ENCODE measurements at regions not wholly inside any gene's neighbourhood (a gene's known extent, or its start where the extent isn't known, plus 50 kb on each side); places are given as distances from the start of the nearest gene placed in this dataset.

DNA sequence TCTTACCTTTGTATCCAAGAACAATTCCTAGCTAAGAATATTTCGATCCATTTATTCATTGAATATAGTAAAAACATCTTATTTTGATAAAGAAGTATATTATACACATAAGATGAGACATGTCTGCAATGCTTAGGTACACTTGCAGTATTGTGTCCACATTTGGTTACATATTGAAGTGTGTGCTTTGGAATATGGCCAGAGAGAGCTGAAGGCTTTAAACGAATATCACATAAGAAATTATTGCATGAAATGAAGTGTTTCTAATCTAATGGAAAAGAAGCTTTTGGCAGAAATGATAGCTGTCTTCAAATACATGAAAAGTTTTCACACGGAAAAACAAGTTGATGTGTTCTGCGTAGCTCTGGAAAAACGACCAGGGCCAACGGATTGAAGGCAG lies 516.1 kb upstream of the ZFP42 start:
- Histone ChIP-seq H3K9me3 (no peaks in the 10 kb centered on the region), H3K27ac (no peak overlapping the region), H3K27me3 (no peaks in the 10 kb centered on the region), H3K36me3 (no peaks in the 10 kb centered on the region), H3K4me1 (no peaks in the 10 kb centered on the region), H3K4me3 (no peak overlapping the region)
- TF ChIP-seq, protein P1, sequence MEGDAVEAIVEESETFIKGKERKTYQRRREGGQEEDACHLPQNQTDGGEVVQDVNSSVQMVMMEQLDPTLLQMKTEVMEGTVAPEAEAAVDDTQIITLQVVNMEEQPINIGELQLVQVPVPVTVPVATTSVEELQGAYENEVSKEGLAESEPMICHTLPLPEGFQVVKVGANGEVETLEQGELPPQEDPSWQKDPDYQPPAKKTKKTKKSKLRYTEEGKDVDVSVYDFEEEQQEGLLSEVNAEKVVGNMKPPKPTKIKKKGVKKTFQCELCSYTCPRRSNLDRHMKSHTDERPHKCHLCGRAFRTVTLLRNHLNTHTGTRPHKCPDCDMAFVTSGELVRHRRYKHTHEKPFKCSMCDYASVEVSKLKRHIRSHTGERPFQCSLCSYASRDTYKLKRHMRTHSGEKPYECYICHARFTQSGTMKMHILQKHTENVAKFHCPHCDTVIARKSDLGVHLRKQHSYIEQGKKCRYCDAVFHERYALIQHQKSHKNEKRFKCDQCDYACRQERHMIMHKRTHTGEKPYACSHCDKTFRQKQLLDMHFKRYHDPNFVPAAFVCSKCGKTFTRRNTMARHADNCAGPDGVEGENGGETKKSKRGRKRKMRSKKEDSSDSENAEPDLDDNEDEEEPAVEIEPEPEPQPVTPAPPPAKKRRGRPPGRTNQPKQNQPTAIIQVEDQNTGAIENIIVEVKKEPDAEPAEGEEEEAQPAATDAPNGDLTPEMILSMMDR (IDR thresholded peaks at IDR 0.05), result no peak
- no peak for TF ChIP-seq POLR2A (IDR thresholded peaks at IDR 0.05)
- intact Hi-C loops (cut with DNase I), result no loop called here
- no peak for DNase-seq
- 51% methylated on average over 6 of the region's 6 CpGs for WGBS (ENCODE audit: insufficient coverage, low coverage, low lambda C conversion rate, missing lambda C conversion rate)
- no peak for ATAC-seq

DNA sequence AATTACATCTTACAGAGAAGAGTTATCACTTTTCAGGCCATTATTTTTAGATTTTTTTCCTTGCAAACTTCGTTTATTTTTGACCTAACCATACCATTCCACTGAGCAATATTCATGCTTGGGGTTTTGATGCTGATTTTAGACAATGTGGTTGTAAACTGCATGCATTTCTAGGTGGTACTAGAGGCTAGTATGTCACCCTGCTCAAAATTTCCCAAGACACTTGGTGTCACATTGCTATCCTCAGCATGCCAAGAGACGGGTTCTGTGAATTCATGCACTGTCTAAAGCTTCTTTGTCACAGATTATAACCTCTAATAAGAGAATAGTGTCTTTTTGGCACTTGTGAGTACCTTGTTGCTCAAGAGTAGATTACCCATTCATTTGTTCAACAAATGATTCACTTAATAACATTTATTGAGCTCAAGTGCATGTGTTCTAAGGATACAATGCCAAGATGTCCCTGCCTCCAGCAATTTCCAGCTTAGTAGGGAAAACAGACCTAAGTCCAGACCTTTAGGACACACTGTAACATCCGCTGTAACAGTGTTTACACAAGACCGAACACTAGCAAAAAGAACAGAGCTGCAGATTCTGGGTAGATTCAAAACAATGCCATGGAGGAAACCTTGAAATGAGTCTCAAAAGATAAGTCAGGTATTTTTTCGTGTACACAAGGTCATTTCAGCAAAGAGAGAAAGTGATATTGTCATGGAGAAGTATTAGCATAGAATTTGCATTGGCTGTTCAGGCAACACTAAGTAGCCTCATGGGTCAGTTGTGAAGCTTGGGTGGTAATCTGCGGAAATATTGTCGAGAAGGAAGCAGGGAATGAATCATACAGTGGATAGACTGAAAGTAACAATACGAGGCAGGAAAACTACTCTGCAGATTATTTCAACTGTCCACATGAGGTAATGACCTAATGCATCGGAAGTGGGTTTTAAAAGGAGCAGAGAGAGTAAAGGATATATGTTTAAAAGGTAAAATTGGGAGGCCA lies 515.1 kb upstream of the ZFP42 start:
- no peak for TF ChIP-seq POLR2A (IDR thresholded peaks at IDR 0.05)
- TF ChIP-seq, protein P1 (IDR thresholded peaks at IDR 0.05), result no peak
- H3K36me3 ChIP-seq, result no peaks in the 10 kb centered on the region
- intact Hi-C loops (cut with DNase I), result no loop called here
- H3K9me3 ChIP-seq, result no peaks in the 10 kb centered on the region
- H3K4me1 ChIP-seq, result no peaks in the 10 kb centered on the region
- ATAC-seq (peak in 1 of 4 donors; percentile 24), DNase-seq (no peak)
- no peak overlapping the region for H3K4me3 ChIP-seq
- no peaks in the 10 kb centered on the region for H3K27me3 ChIP-seq
- WGBS (ENCODE audit: insufficient coverage, low coverage, low lambda C conversion rate, missing lambda C conversion rate), result 17% methylated on average over 8 of the region's 9 CpGs
- no peak overlapping the region for H3K27ac ChIP-seq

DNA sequence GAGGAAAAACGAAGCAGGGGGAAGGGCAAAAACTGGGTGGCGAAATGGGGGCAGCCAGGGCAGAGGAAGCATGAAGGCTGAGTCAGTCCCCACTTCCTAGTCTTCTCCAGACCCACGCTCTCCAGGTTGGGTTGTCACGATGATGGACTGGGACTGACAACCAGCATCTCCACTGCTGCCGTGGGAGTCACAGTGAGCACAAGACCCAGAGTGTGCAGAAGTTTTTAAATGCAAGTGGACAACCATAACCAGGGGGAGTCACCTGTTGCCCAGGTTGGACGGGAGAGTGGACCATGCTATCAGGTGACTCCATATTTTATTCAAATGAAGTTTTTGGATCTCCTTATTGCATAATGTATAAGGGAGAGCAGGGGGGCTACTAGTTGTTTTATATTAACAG lies 511.4 kb upstream of the ZFP42 start:
- H3K27me3 ChIP-seq, result no peaks in the 10 kb centered on the region
- 34% methylated on average over 3 of the region's 6 CpGs for WGBS (ENCODE audit: insufficient coverage, low coverage, low lambda C conversion rate, missing lambda C conversion rate)
- intact Hi-C loops (cut with DNase I), result no loop called here
- TF ChIP-seq, protein P1 (IDR thresholded peaks at IDR 0.05), result no peak
- no peak for TF ChIP-seq POLR2A (IDR thresholded peaks at IDR 0.05)
- no peak overlapping the region for H3K4me3 ChIP-seq
- H3K4me1 ChIP-seq, result no peaks in the 10 kb centered on the region
- ATAC-seq (no peak), DNase-seq (no peak)
- H3K36me3 ChIP-seq, result no peaks in the 10 kb centered on the region
- no peaks in the 10 kb centered on the region for H3K9me3 ChIP-seq
- H3K27ac ChIP-seq, result no peak overlapping the region

DNA sequence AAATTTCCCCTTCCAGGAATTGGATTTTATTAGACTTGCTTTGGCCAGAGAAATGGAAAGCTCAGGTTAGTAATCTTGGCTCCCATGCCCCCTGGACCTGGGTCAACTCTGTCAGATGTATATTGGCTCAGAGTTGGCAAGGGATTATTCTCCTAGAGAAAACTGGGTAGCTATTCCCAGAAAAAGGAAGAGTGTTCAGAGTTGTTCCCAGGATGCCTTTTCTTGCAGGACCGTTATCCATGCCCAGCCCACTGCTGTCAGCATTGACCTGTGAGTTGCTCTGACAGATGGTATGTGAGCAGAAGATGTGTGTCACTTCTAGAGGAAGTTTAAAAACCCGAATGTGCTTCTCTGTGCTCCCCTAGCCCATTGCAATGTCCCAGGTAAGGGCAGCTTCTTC lies 509.9 kb upstream of the ZFP42 start:
- 41% methylated on average over 2 of the region's 2 CpGs for WGBS (ENCODE audit: insufficient coverage, low coverage, low lambda C conversion rate, missing lambda C conversion rate)
- intact Hi-C loops (cut with DNase I), result no loop called here

More for the DNA sequence above, 509.9 kb upstream of the ZFP42 start:
- no peaks in the 10 kb centered on the region for H3K27me3 ChIP-seq
- H3K9me3 ChIP-seq, result no peaks in the 10 kb centered on the region
- H3K36me3 ChIP-seq, result no peaks in the 10 kb centered on the region
- no peak overlapping the region for H3K27ac ChIP-seq
- TF ChIP-seq POLR2A (IDR thresholded peaks at IDR 0.05), result no peak
- TF ChIP-seq, protein P1 (IDR thresholded peaks at IDR 0.05), result no peak
- no peaks in the 10 kb centered on the region for H3K4me1 ChIP-seq
- DNase-seq, result no peak
- H3K4me3 ChIP-seq, result no peak overlapping the region
- no peak for ATAC-seq
